ENCODE measurements at regions not wholly inside any gene's neighbourhood (a gene's known extent, or its start where the extent isn't known, plus 50 kb on each side); places are given as distances from the start of the nearest gene placed in this dataset.

- no peak for TF ChIP-seq CTCF (IDR thresholded peaks at IDR 0.05)
- no peaks in the 10 kb centered on the region for H3K4me1 ChIP-seq
- no peaks in the 10 kb centered on the region for H3K27me3 ChIP-seq
- intact Hi-C loops (cut with DNase I), result no loop called here
- ATAC-seq (peak; percentile 46), DNase-seq (no peak)
- no peaks in the 10 kb centered on the region for H3K9me3 ChIP-seq
- no peak overlapping the region for H3K27ac ChIP-seq
- no peak overlapping the region for H3K4me3 ChIP-seq
- no peaks in the 10 kb centered on the region for H3K36me3 ChIP-seq
Observed at GRCh38 chr2:176445956-176446355, 176.7 kb downstream of the MTX2 start.

GRCh38 chr2:176446718-176447414 is 177.6 kb downstream of the MTX2 start:
- Histone ChIP-seq H3K27ac (no peak overlapping the region), H3K4me1 (no peaks in the 10 kb centered on the region), H3K27me3 (peaks cover 0 to 6% of the 10 kb centered on the region in 2 donors), H3K4me3 (no peak overlapping the region), H3K36me3 (no peaks in the 10 kb centered on the region), H3K9me3 (no peaks in the 10 kb centered on the region)
- TF ChIP-seq CTCF (IDR thresholded peaks at IDR 0.05), result no peak
- intact Hi-C loops (cut with DNase I), result no loop called here
- DNase-seq, result no peak
- no peak for ATAC-seq

GRCh38 chr2:176447616-176448015 is 178.4 kb downstream of the MTX2 start:
- Histone ChIP-seq H3K27ac (no peak overlapping the region), H3K36me3 (no peaks in the 10 kb centered on the region), H3K9me3 (no peaks in the 10 kb centered on the region), H3K4me1 (no peaks in the 10 kb centered on the region), H3K27me3 (peaks cover 0 to 12% of the 10 kb centered on the region in 2 donors), H3K4me3 (no peak overlapping the region)
- ATAC-seq, result no peak
- no peak for DNase-seq
- TF ChIP-seq CTCF (IDR thresholded peaks at IDR 0.05), result no peak
- intact Hi-C loops (cut with DNase I), result no loop called here

- intact Hi-C loops (cut with DNase I), result loop anchor here in 1 of 2 donors (10.0 kb wide), 1 partner anchor 305 kb away; no protein-coding TSS in a partner anchor
- no peak for TF ChIP-seq CTCF (IDR thresholded peaks at IDR 0.05)
- Histone ChIP-seq H3K4me1 (no peaks in the 10 kb centered on the region), H3K27me3 (peaks cover 0 to 12% of the 10 kb centered on the region in 2 donors), H3K36me3 (no peaks in the 10 kb centered on the region), H3K4me3 (no peak overlapping the region), H3K9me3 (no peaks in the 10 kb centered on the region), H3K27ac (no peak overlapping the region)
- DNase-seq (no peak), ATAC-seq (no peak)
Observed at GRCh38 chr2:176449852-176450251, 180.6 kb downstream of the MTX2 start.

GRCh38 chr2:176453784-176454183 is 184.5 kb downstream of the MTX2 start:
- intact Hi-C loops (cut with DNase I), result loop anchor here in 1 of 2 donors (10.0 kb wide), 1 partner anchor 309 kb away; no protein-coding TSS in a partner anchor
- ATAC-seq (no peak), DNase-seq (no peak)
- TF ChIP-seq CTCF (IDR thresholded peaks at IDR 0.05), result no peak
- Histone ChIP-seq H3K27me3 (peaks cover 0 to 20% of the 10 kb centered on the region in 2 donors), H3K9me3 (no peaks in the 10 kb centered on the region), H3K36me3 (no peaks in the 10 kb centered on the region), H3K4me3 (no peak overlapping the region), H3K27ac (no peak overlapping the region), H3K4me1 (no peaks in the 10 kb centered on the region)

All from left lung (tissue), 4 donors.